IMR-90 (cell line): ENCODE measurements at regions not wholly inside any gene's neighbourhood (a gene's known extent, or its start where the extent isn't known, plus 50 kb on each side); places are given as distances from the start of the nearest gene placed in this dataset.

Source experiments
- ATAC-seq: fragments of 200-7000 bp; cut with Tn5 transposase; 2 replicates; pipeline ENCODE4 v1.9.1; 2020; ENCODE audit warnings: low read depth, mild to moderate bottlenecking, moderate library complexity
- BruUV-seq: library from RNA; stranded (reverse); fragments of 400-500 nt; replicated peaks from 2 replicates; lab custom pipeline; 2021; lab: Mats Ljungman, UMichigan
- CTCF ChIA-PET: fragments of 300-600 bp; formaldehyde crosslinking; extraction: SDS; loops from one replicate; lab custom pipeline; 2021; ENCODE audit warnings: antibody characterized with exemption; lab: Yijun Ruan, JAX
- POLR2A ChIA-PET: fragments of 300-600 bp; sonication (Branson Sonifier 250); formaldehyde crosslinking; loops from one replicate; lab custom pipeline; 2022; ENCODE audit warnings: antibody characterized with exemption; ENCODE audit not compliant: unreplicated experiment; lab: Charles Lee
- DNase-seq: peaks from one replicate; pipeline ENCODE4 v3.0.0; 2013
- H2AFZ ChIP-seq: replicated peaks from 2 replicates; pipeline ENCODE3; 2013; ENCODE audit warnings: low read length, mild to moderate bottlenecking; ENCODE audit not compliant: poor library complexity
- H2AK5ac ChIP-seq: 2 replicates; pipeline ENCODE4 v1.6.1; 2013; ENCODE audit warnings: low read depth, low read length, inconsistent platforms
- H2AK9ac ChIP-seq: replicated peaks from 2 replicates; pipeline ENCODE3; 2013; ENCODE audit warnings: mild to moderate bottlenecking, low read depth, low read length, moderate library complexity; ENCODE audit not compliant: poor library complexity
- H2BK120ac ChIP-seq: 2 replicates; pipeline ENCODE4 v1.6.1; 2013; ENCODE audit warnings: low read depth, low read length, inconsistent platforms
- H2BK15ac ChIP-seq: 3 replicates; pipeline ENCODE4 v1.6.1; 2013; ENCODE audit warnings: low read depth, low read length, inconsistent platforms
- H2BK20ac ChIP-seq: 2 replicates; pipeline ENCODE4 v1.6.1; 2013; ENCODE audit warnings: low read depth, mild to moderate bottlenecking, inconsistent platforms, low read length, moderate library complexity
- H2BK5ac ChIP-seq: 2 replicates; pipeline ENCODE4 v1.6.1; 2013; ENCODE audit warnings: mild to moderate bottlenecking, low read depth, low read length, inconsistent platforms; ENCODE audit not compliant: poor library complexity, severe bottlenecking
- H3K14ac ChIP-seq: replicated peaks from 2 replicates; pipeline ENCODE4 v1.6.1; 2013; ENCODE audit warnings: low read depth, low read length, inconsistent platforms
- H3K18ac ChIP-seq: 2 replicates; pipeline ENCODE4 v1.6.1; 2013; ENCODE audit warnings: low read depth, low read length, control low read depth
- H3K23ac ChIP-seq: 2 replicates; pipeline ENCODE4 v1.6.1; 2013; ENCODE audit warnings: low read depth, low read length, inconsistent platforms
- H3K27ac ChIP-seq: 2 replicates; pipeline ENCODE4 v1.5.1; 2013; ENCODE audit warnings: mild to moderate bottlenecking, control low read depth, low read length; ENCODE audit not compliant: insufficient read depth
- H3K27me3 ChIP-seq: 2 replicates; pipeline ENCODE4 v1.6.1; 2013; ENCODE audit warnings: low read length; ENCODE audit not compliant: control insufficient read depth, insufficient read depth
- H3K36me3 ChIP-seq: 2 replicates; pipeline ENCODE4 v1.6.1; 2013; ENCODE audit warnings: low read length, mixed read lengths; ENCODE audit not compliant: control insufficient read depth, insufficient read depth
- H3K4ac ChIP-seq: 2 replicates; pipeline ENCODE4 v1.6.1; 2013; ENCODE audit warnings: low read depth, low read length, inconsistent platforms
- H3K4me1 ChIP-seq: 2 replicates; pipeline ENCODE4 v1.6.1; 2013; ENCODE audit warnings: low read length, mixed read lengths; ENCODE audit not compliant: control insufficient read depth, insufficient read depth
- H3K4me2 ChIP-seq: 2 replicates; pipeline ENCODE4 v1.6.1; 2013; ENCODE audit warnings: low read depth, mild to moderate bottlenecking, control low read depth, low read length, moderate library complexity
- H3K4me3 ChIP-seq: 2 replicates; pipeline ENCODE4 v1.5.1; 2013; ENCODE audit warnings: low read depth, mild to moderate bottlenecking, control low read depth, low read length, moderate library complexity; ENCODE audit not compliant: insufficient read depth
- H3K56ac ChIP-seq: 2 replicates; pipeline ENCODE4 v1.6.1; 2013; ENCODE audit warnings: low read length, inconsistent platforms; ENCODE audit not compliant: insufficient read depth; ENCODE audit errors: extremely low read depth
- H3K79me1 ChIP-seq, 2 experiments: 2 replicates each; pipeline ENCODE4 v1.6.1; 2013; ENCODE audit warnings: low read length in 2 of 2, inconsistent platforms in 1 of 2, low read depth in 1 of 2
- H3K9ac ChIP-seq: 2 replicates; pipeline ENCODE4 v1.6.1; 2013; ENCODE audit warnings: low read depth, low read length, control low read depth
- H3K9me1 ChIP-seq: 2 replicates; pipeline ENCODE4 v1.6.1; 2013; ENCODE audit warnings: low read length, inconsistent platforms; ENCODE audit not compliant: insufficient read depth
- H3K9me3 ChIP-seq: 2 replicates; pipeline ENCODE4 v1.6.1; 2013; ENCODE audit warnings: low read length; ENCODE audit not compliant: control insufficient read depth, insufficient read depth
- H4K20me1 ChIP-seq: 2 replicates; pipeline ENCODE4 v1.6.1; 2013; ENCODE audit warnings: low read length, inconsistent platforms; ENCODE audit not compliant: insufficient read depth
- H4K5ac ChIP-seq: 2 replicates; pipeline ENCODE4 v1.6.1; 2013; ENCODE audit warnings: mild to moderate bottlenecking, low read depth, low read length, control low read depth
- H4K8ac ChIP-seq, 2 experiments: 2 replicates each; pipeline ENCODE4 v1.6.1; 2013; ENCODE audit warnings: low read depth in 2 of 2, low read length in 2 of 2, control low read depth in 1 of 2, inconsistent platforms in 1 of 2
- H4K91ac ChIP-seq: 2 replicates; pipeline ENCODE4 v1.6.1; 2013; ENCODE audit warnings: low read depth, low read length, inconsistent platforms; ENCODE audit not compliant: insufficient read depth
- BHLHE40 ChIP-seq: fragments of 150-350 bp; IDR thresholded peaks from 2 replicates; pipeline ENCODE4 v1.6.1; 2016; ENCODE audit warnings: mild to moderate bottlenecking, low read depth, low read length
- CEBPB ChIP-seq: IDR thresholded peaks from 2 replicates; pipeline ENCODE4 v1.6.1; 2012; ENCODE audit warnings: low read depth, low read length, improper control_type of control experiment
- CHD1 ChIP-seq: IDR thresholded peaks from 2 replicates; pipeline ENCODE4 v1.6.1; 2012; ENCODE audit warnings: low read depth, low read length, improper control_type of control experiment
- FOS ChIP-seq: fragments of 150-350 bp; IDR thresholded peaks from 2 replicates; pipeline ENCODE4 v1.6.1; 2016; ENCODE audit warnings: low read depth, low read length
- MAFK ChIP-seq: IDR thresholded peaks from 2 replicates; pipeline ENCODE4 v1.6.1; 2012; ENCODE audit warnings: low read depth, low read length, improper control_type of control experiment
- MAZ ChIP-seq: IDR thresholded peaks from 2 replicates; pipeline ENCODE4 v1.6.1; 2012; ENCODE audit warnings: low read depth, mild to moderate bottlenecking, low read length, improper control_type of control experiment, moderate library complexity, borderline replicate concordance
- MXI1 ChIP-seq: IDR thresholded peaks from 2 replicates; pipeline ENCODE4 v1.6.1; 2012; ENCODE audit warnings: low read depth, mild to moderate bottlenecking, low read length, moderate library complexity, borderline replicate concordance
- NFE2L2 ChIP-seq: fragments of 150-350 bp; IDR thresholded peaks from 2 replicates; pipeline ENCODE4 v1.6.1; 2016; ENCODE audit warnings: low read depth, mild to moderate bottlenecking, low read length
- POLR2A ChIP-seq: IDR thresholded peaks from 2 replicates; pipeline ENCODE4 v1.6.1; 2012; ENCODE audit warnings: mild to moderate bottlenecking, low read depth, low read length
- RAD21 ChIP-seq: IDR thresholded peaks from 2 replicates; pipeline ENCODE4 v1.6.1; 2012; ENCODE audit warnings: low read length, improper control_type of control experiment
- RCOR1 ChIP-seq: IDR thresholded peaks from 2 replicates; pipeline ENCODE4 v1.6.1; 2012; ENCODE audit warnings: mild to moderate bottlenecking, low read length, improper control_type of control experiment; ENCODE audit not compliant: insufficient replicate concordance
- RFX5 ChIP-seq: IDR thresholded peaks from 2 replicates; pipeline ENCODE4 v1.8.0; 2012; ENCODE audit warnings: low read depth, mild to moderate bottlenecking, low read length, moderate library complexity
- SMC3 ChIP-seq: fragments of 150-350 bp; IDR thresholded peaks from 2 replicates; pipeline ENCODE4 v1.6.1; 2016; ENCODE audit warnings: low read depth, mild to moderate bottlenecking, antibody characterized with exemption, low read length, moderate library complexity
- WGBS, 2 experiments: methylation state at CpG; one replicate each; pipeline versions ENCODE4 v1.1.5 to v1.1.7; 2013; ENCODE audit warnings: missing lambda C conversion rate in 2 of 2; ENCODE audit not compliant: insufficient read length in 1 of 2; ENCODE audit errors: extremely low coverage in 2 of 2; 5-methylcytosine and 5-hydroxymethylcytosine counted together
- dilution Hi-C: fragments of 300-500 bp; cut with HindIII; formaldehyde crosslinking; loops from one replicate; pipeline ENCODE4 v1.14.3; 2018; ENCODE audit warnings: low sequenced_read_pairs; ENCODE audit not compliant: unreplicated experiment
- in situ Hi-C: fragments of 300-500 bp; cut with MboI; formaldehyde crosslinking; loops from 3 replicates; pipeline ENCODE4 v1.14.3; 2019; ENCODE audit warnings: low sequenced_read_pairs, inconsistent platforms, mixed read lengths
- intact Hi-C: fragments of 100-400 bp; cut with micrococcal nuclease; formaldehyde crosslinking; loops from 2 replicates; pipeline ENCODE4 v1.10.0; 2022
- TF ChIP-seq, protein P1 (sequence below): fragments of 150-350 bp; IDR thresholded peaks from 2 replicates; pipeline ENCODE4 v1.6.1; 2017; ENCODE audit warnings: mild to moderate bottlenecking, antibody characterized with exemption, low read length, low read depth
- TF ChIP-seq, protein P2 (sequence below): fragments of 150-350 bp; IDR thresholded peaks from 2 replicates; pipeline ENCODE4 v1.6.1; 2016; ENCODE audit warnings: low read depth, mild to moderate bottlenecking, low read length, moderate library complexity, borderline replicate concordance
- TF ChIP-seq, protein P3 (sequence below): conservative IDR thresholded peaks from 2 replicates; pipeline ENCODE4 v1.5.1; 2012; ENCODE audit warnings: mild to moderate bottlenecking, low read depth, low read length, improper control_type of control experiment

GRCh38 chrX:114334473-114334982, 249.4 kb upstream of the HTR2C start:
- Histone ChIP-seq H3K9ac (no peak overlapping the region), H4K8ac (no peak overlapping the region), H2AK9ac (no peak overlapping the region), H3K79me1 (no peaks in the 10 kb centered on the region), H3K4me1 (no peaks in the 10 kb centered on the region), H3K9me1 (no peaks in the 10 kb centered on the region), H2BK5ac (no peak overlapping the region), H3K23ac (no peak overlapping the region), H3K14ac (no peak overlapping the region), H3K27ac (no peak overlapping the region), H4K91ac (no peak overlapping the region), H3K36me3 (no peaks in the 10 kb centered on the region), H4K5ac (no peak overlapping the region), H3K56ac (no peak overlapping the region), H2AK5ac (no peak overlapping the region), H3K4me3 (no peak overlapping the region), H3K4me2 (no peak overlapping the region), H3K9me3 (no peaks in the 10 kb centered on the region), H3K4ac (no peak overlapping the region), H4K20me1 (no peaks in the 10 kb centered on the region), H3K18ac (no peak overlapping the region), H3K27me3 (no peaks in the 10 kb centered on the region), H2BK20ac (no peak overlapping the region), H2BK15ac (no peak overlapping the region), H2AFZ (no peak overlapping the region), H2BK120ac (no peak overlapping the region)
- POLR2A ChIA-PET = no interaction called here
- no peak for ATAC-seq
- BruUV-seq = no TSS peak
- intact Hi-C loops = no loop called here
- CTCF ChIA-PET = no interaction called here
- in situ Hi-C loops = no loop called here
- DNase-seq = no peak
- dilution Hi-C loops = no loop called here
- WGBS, 2 experiments = no CpG with 5 or more reads among the region's 4 CpGs
- TF ChIP-seq FOS (no peak), RAD21 (no peak), CHD1 (no peak), RFX5 (no peak), RCOR1 (no peak), NFE2L2 (no peak), POLR2A (no peak), MAFK (no peak), MAZ (no peak), CEBPB (no peak), MXI1 (no peak), SMC3 (no peak), BHLHE40 (no peak)
- TF ChIP-seq, protein P1, sequence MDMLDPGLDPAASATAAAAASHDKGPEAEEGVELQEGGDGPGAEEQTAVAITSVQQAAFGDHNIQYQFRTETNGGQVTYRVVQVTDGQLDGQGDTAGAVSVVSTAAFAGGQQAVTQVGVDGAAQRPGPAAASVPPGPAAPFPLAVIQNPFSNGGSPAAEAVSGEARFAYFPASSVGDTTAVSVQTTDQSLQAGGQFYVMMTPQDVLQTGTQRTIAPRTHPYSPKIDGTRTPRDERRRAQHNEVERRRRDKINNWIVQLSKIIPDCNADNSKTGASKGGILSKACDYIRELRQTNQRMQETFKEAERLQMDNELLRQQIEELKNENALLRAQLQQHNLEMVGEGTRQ = no peak
- TF ChIP-seq, protein P2, sequence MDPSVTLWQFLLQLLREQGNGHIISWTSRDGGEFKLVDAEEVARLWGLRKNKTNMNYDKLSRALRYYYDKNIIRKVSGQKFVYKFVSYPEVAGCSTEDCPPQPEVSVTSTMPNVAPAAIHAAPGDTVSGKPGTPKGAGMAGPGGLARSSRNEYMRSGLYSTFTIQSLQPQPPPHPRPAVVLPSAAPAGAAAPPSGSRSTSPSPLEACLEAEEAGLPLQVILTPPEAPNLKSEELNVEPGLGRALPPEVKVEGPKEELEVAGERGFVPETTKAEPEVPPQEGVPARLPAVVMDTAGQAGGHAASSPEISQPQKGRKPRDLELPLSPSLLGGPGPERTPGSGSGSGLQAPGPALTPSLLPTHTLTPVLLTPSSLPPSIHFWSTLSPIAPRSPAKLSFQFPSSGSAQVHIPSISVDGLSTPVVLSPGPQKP = no peak
- TF ChIP-seq, protein P3, sequence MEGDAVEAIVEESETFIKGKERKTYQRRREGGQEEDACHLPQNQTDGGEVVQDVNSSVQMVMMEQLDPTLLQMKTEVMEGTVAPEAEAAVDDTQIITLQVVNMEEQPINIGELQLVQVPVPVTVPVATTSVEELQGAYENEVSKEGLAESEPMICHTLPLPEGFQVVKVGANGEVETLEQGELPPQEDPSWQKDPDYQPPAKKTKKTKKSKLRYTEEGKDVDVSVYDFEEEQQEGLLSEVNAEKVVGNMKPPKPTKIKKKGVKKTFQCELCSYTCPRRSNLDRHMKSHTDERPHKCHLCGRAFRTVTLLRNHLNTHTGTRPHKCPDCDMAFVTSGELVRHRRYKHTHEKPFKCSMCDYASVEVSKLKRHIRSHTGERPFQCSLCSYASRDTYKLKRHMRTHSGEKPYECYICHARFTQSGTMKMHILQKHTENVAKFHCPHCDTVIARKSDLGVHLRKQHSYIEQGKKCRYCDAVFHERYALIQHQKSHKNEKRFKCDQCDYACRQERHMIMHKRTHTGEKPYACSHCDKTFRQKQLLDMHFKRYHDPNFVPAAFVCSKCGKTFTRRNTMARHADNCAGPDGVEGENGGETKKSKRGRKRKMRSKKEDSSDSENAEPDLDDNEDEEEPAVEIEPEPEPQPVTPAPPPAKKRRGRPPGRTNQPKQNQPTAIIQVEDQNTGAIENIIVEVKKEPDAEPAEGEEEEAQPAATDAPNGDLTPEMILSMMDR = no peak
